Body of pancreas (tissue), 4 donors: ENCODE measurements at regions not wholly inside any gene's neighbourhood (a gene's known extent, or its start where the extent isn't known, plus 50 kb on each side); places are given as distances from the start of the nearest gene placed in this dataset.

Source experiments
- ATAC-seq: fragments of 150-250 bp; one replicate; pipeline ENCODE4 v1.9.1; 2016
- DNase-seq, 4 donors: peaks; one replicate each; pipeline ENCODE4 v3.0.0-alpha.2; 2019
- H3K27ac ChIP-seq, 4 donors: fragments of 200-600 bp; sonication (generic); 1 replicate in 3 of 4; 2 replicates in 1 of 4; pipeline versions ENCODE4 v1.5.1 to v1.6.1; 2016 to 2019; ENCODE audit warnings: mild to moderate bottlenecking in 1 of 4, mixed read lengths in 1 of 4, moderate library complexity in 1 of 4
- H3K27me3 ChIP-seq, 2 donors: fragments of 200-600 bp; sonication (generic); one replicate each; pipeline ENCODE4 v1.6.0; 2016; ENCODE audit warnings: mild to moderate bottlenecking in 1 of 2
- H3K36me3 ChIP-seq, 2 donors: fragments of 200-600 bp; sonication (generic); replicated peaks in 1 of 2; 2 replicates each; pipeline ENCODE4 v1.5.1; 2016; ENCODE audit warnings: low read depth in 2 of 2; ENCODE audit not compliant: insufficient read depth in 1 of 2
- H3K4me1 ChIP-seq: fragments of 200-600 bp; sonication (generic); one replicate; pipeline ENCODE4 v1.6.0; 2016
- H3K4me3 ChIP-seq, 2 donors: fragments of 200-600 bp; sonication (generic); 1 replicate in 1 of 2; 2 replicates in 1 of 2; pipeline ENCODE4 v1.5.1; 2016 to 2019
- H3K9me3 ChIP-seq, 3 donors: fragments of 200-600 bp; sonication (generic); 1 replicate in 2 of 3; 2 replicates in 1 of 3; pipeline ENCODE4 v1.5.1; 2016
- CTCF ChIP-seq, 7 experiments: fragments of 450-650 bp in 4 of 7; fragments of 200-600 bp in 3 of 7; sonication (generic) in 3 of 7; IDR thresholded peaks; one replicate each; pipeline ENCODE4 v1.5.1; 2016 to 2019; ENCODE audit warnings: antibody characterized with exemption in 7 of 7
- POLR2A ChIP-seq, 3 donors: fragments of 450-650 bp; IDR thresholded peaks; one replicate each; pipeline ENCODE4 v1.6.1; 2016; ENCODE audit warnings: antibody characterized with exemption in 3 of 3, mild to moderate bottlenecking in 2 of 3
- WGBS, 2 donors: methylation state at CpG; one replicate each; pipeline ENCODE4 v1.1.5; 2017; 5-methylcytosine and 5-hydroxymethylcytosine counted together
- intact Hi-C: fragments of 100-400 bp; cut with DNase I; formaldehyde crosslinking; loops from one replicate; pipeline ENCODE4 v1.15.1; 2023

GRCh38 chr10:8359467-8359866, 305.0 kb downstream of the GATA3 start:
- H3K4me1 ChIP-seq, result no peaks in the 10 kb centered on the region
- DNase-seq (no peak), ATAC-seq (no peak)
- H3K36me3 ChIP-seq, result no peaks in the 10 kb centered on the region
- H3K4me3 ChIP-seq, result no peak overlapping the region
- intact Hi-C loops, result no loop called here
- no peak for TF ChIP-seq POLR2A (IDR thresholded peaks at IDR 0.05)
- no peak for TF ChIP-seq CTCF (IDR thresholded peaks at IDR 0.05)
- no peaks in the 10 kb centered on the region for H3K27me3 ChIP-seq
- H3K27ac ChIP-seq, result no peak overlapping the region
- H3K9me3 ChIP-seq, result no peaks in the 10 kb centered on the region
- 89 to 93% methylated on average over 5 of the region's 5 CpGs for WGBS, 2 donors

GRCh38 chr10:8360365-8360764, 305.9 kb downstream of the GATA3 start:
- no peak overlapping the region for H3K27ac ChIP-seq
- TF ChIP-seq POLR2A (IDR thresholded peaks at IDR 0.05) (no peak), CTCF (IDR thresholded peaks at IDR 0.05) (no peak)
- 57 to 73% methylated on average over 7 of the region's 7 CpGs for WGBS, 2 donors
- H3K27me3 ChIP-seq, result no peaks in the 10 kb centered on the region
- no peak overlapping the region for H3K4me3 ChIP-seq
- no peaks in the 10 kb centered on the region for H3K4me1 ChIP-seq
- H3K9me3 ChIP-seq, result no peaks in the 10 kb centered on the region
- intact Hi-C loops, result no loop called here
- no peak for ATAC-seq
- no peak for DNase-seq
- H3K36me3 ChIP-seq, result no peaks in the 10 kb centered on the region

GRCh38 chr10:8360814-8361509, 306.5 kb downstream of the GATA3 start:
- no peak for TF ChIP-seq CTCF (IDR thresholded peaks at IDR 0.05)
- no peak for TF ChIP-seq POLR2A (IDR thresholded peaks at IDR 0.05)
- no peaks in the 10 kb centered on the region for H3K27me3 ChIP-seq
- WGBS, 2 donors, result 36 to 39% methylated on average over 2 of the region's 2 CpGs
- no peaks in the 10 kb centered on the region for H3K9me3 ChIP-seq
- no peak overlapping the region for H3K4me3 ChIP-seq
- ATAC-seq (no peak), DNase-seq (no peak)
- no peaks in the 10 kb centered on the region for H3K36me3 ChIP-seq
- no peaks in the 10 kb centered on the region for H3K4me1 ChIP-seq
- intact Hi-C loops, result no loop called here
- H3K27ac ChIP-seq, result no peak overlapping the region

GRCh38 chr10:8361510-8361844, 307.0 kb downstream of the GATA3 start:
- no peaks in the 10 kb centered on the region for H3K36me3 ChIP-seq
- no peak for ATAC-seq
- H3K27me3 ChIP-seq, result no peaks in the 10 kb centered on the region
- DNase-seq, result no peak
- H3K9me3 ChIP-seq, result no peaks in the 10 kb centered on the region
- no peaks in the 10 kb centered on the region for H3K4me1 ChIP-seq
- intact Hi-C loops, result no loop called here
- 56 to 60% methylated on average over 2 of the region's 2 CpGs for WGBS, 2 donors
- H3K4me3 ChIP-seq, result no peak overlapping the region
- TF ChIP-seq POLR2A (IDR thresholded peaks at IDR 0.05), result no peak
- no peak for TF ChIP-seq CTCF (IDR thresholded peaks at IDR 0.05)
- H3K27ac ChIP-seq, result no peak overlapping the region
